ENCODE measurements at regions not wholly inside any gene's neighbourhood (a gene's known extent, or its start where the extent isn't known, plus 50 kb on each side); places are given as distances from the start of the nearest gene placed in this dataset.

DNA sequence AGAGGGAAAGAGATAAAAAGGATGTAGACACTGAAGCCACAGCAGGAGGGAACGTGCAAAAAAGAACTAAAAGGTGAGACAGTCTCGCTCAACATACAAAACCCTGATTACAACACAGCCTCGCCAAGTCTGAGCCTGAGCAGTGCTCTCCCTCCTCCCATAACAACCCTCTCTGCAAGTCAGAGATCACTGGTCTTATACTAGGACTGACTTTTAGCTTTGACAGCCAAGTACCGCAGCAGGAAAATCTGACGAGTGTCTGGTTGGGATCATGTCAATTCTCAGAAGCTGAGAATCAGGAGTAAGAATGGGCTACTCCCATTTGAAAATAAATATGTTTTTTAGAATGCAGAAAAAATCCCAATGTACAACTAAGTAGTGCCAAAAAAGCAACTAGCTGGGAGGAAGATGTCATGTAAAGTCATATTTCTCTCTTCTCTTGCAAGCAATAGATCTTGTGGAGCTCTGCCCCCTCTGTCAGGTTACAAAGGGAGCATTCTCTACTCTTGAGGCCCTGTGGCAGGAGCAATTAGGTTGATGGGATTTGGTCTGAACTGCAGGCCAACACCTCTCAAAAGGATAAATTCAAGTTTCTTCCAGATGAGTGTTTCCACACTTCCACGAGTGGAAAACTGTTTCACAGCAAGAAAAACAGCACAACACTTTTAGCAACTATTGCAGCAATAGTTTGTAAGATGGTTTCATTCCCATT, 118.9 kb upstream of the COL21A1 start:
- DNase-seq = no peak
- Histone ChIP-seq H3K27me3 (ENCODE audit: control insufficient read depth, insufficient read depth, low read length) (no peaks in the 10 kb centered on the region), H3K36me3 (replicated peaks; ENCODE audit: control insufficient read depth, insufficient read depth, low read length) (no peaks in the 10 kb centered on the region), H3K4me3 (ENCODE audit: insufficient read depth, low read depth, low read length) (no peak overlapping the region)

GRCh38 chr6:56364827-56365339, 117.5 kb upstream of the COL21A1 start:
- Histone ChIP-seq H3K4me3 (ENCODE audit: insufficient read depth, low read depth, low read length) (no peak overlapping the region), H3K27me3 (ENCODE audit: control insufficient read depth, insufficient read depth, low read length) (no peaks in the 10 kb centered on the region), H3K36me3 (replicated peaks; ENCODE audit: control insufficient read depth, insufficient read depth, low read length) (no peaks in the 10 kb centered on the region)
- no peak for DNase-seq

DNA sequence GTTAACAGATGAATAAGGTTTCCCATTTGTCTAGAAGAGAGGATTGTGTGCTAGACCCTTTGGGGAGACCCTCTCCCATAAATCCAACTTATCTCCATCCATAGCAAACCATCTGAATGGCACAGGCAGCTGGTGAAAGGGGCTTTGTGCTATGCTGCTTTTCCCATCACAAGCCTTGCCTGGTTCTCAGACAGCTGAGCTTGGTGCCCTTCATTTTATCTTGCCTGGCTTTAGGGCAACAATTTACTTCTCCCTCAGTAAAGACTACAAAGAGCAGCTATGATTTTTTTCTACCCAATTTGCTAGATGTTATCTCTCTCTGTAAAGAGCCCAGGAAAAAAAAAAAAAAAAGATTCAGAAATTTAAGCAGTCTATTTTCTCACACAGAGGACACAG, 117.0 kb upstream of the COL21A1 start:
- DNase-seq = no peak
- no peak overlapping the region for H3K4me3 ChIP-seq (ENCODE audit: insufficient read depth, low read depth, low read length)

GRCh38 chr6:56363796-56364430, 116.5 kb upstream of the COL21A1 start:
- no peak for DNase-seq
- H3K36me3 ChIP-seq (replicated peaks; ENCODE audit: control insufficient read depth, insufficient read depth, low read length) = no peaks in the 10 kb centered on the region
- H3K27me3 ChIP-seq (ENCODE audit: control insufficient read depth, insufficient read depth, low read length) = no peaks in the 10 kb centered on the region
- H3K4me3 ChIP-seq (ENCODE audit: insufficient read depth, low read depth, low read length) = no peak overlapping the region

More for the DNA sequence above, 117.0 kb upstream of the COL21A1 start:
- Histone ChIP-seq H3K27me3 (ENCODE audit: control insufficient read depth, insufficient read depth, low read length) (no peaks in the 10 kb centered on the region), H3K36me3 (replicated peaks; ENCODE audit: control insufficient read depth, insufficient read depth, low read length) (no peaks in the 10 kb centered on the region)

DNA sequence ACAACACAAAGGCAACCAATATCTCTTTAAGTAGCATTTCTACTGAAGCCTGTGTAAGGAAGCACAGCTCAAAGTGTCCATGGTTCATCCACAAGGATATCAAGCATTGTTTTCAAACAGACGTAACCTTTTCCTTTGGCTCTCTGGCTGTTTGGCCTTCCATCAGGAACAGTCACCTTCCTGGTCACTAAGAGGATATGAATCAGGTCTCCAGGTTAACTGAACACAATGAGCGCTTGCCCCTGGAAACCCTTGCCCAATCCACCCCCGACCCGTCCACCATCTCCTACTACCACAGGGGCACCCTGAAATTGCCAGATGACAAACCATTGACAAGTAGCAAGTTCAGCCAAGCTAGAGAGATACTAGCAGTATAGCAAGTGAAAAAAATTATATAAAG, 114.4 kb upstream of the COL21A1 start:
- no peaks in the 10 kb centered on the region for H3K36me3 ChIP-seq (replicated peaks; ENCODE audit: control insufficient read depth, insufficient read depth, low read length)
- no peaks in the 10 kb centered on the region for H3K27me3 ChIP-seq (ENCODE audit: control insufficient read depth, insufficient read depth, low read length)
- DNase-seq = no peak
- no peak overlapping the region for H3K4me3 ChIP-seq (ENCODE audit: insufficient read depth, low read depth, low read length)

DNA sequence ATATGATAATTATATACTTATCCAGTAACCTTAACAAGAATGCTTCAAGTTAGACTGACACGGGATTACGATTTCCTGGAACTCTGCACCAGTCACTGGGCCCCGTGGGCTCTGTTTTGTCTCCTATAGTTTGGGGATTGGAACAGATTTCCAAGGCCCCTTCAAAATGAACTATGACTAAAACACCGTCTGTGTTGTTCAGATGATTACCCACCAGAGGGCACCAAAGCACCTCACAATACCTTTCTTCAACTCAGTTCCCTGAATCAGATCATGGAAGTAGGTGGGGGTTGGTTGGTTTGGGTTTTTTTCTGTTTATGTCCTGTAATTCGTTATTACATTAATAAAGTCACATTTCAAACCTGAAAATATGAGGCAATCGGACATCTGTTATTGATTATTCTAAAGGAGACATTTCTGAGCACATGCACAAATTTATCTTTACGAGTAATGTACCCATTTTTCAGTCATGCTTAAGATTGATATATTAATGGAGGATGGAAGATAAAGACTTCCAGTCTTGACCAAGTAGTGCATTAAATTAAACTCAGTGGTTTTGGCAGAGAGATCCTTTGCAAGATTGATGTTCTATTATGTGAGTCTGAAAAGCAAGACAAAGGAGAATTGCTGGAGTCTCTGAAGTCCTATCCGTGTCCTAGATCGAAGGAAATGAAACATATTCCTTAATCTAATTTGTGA, 112.0 kb upstream of the COL21A1 start:
- Histone ChIP-seq H3K27me3 (ENCODE audit: control insufficient read depth, insufficient read depth, low read length) (no peaks in the 10 kb centered on the region), H3K4me3 (ENCODE audit: insufficient read depth, low read depth, low read length) (no peak overlapping the region), H3K36me3 (replicated peaks; ENCODE audit: control insufficient read depth, insufficient read depth, low read length) (no peaks in the 10 kb centered on the region)
- peak; percentile 14 for DNase-seq

DNA sequence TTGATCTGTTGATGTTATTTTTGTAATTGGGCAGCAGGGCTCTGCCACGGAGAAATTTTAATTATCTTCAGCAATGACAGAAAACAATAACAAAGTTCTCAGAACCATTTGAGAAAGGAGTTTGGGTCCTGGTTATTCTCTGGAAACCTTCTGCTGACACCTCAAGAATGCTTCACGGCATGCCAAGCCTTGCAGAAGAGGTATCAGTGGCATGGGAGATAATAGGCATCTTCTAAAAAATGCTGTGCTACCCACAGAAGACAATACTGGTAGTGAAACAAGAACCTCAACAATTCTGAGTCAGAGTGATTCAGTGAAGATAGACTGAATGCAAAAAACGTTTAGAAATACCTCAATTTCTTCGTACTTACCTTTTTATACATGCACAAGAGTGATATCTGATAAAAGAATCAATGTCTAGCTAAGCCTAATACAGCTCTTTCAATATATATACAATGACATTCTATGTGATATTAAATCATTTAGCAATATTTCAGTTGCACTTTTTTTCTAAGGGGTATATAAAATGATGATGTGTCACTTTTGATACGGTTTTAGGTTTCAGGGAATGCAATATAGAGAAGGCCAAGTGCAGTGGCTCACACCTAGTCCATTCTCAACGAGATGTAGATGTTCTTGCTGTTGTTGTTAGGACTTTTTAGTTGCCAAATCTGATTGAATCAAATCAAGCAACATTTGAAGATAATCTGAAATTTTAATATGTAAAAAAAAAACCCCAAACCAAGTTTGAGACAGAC, 110.4 kb upstream of the COL21A1 start:
- H3K4me3 ChIP-seq (ENCODE audit: insufficient read depth, low read depth, low read length) = no peak overlapping the region
- no peak for DNase-seq
- H3K36me3 ChIP-seq (replicated peaks; ENCODE audit: control insufficient read depth, insufficient read depth, low read length) = no peaks in the 10 kb centered on the region
- H3K27me3 ChIP-seq (ENCODE audit: control insufficient read depth, insufficient read depth, low read length) = no peaks in the 10 kb centered on the region

- DNase-seq = no peak
- Histone ChIP-seq H3K27me3 (ENCODE audit: control insufficient read depth, insufficient read depth, low read length) (no peaks in the 10 kb centered on the region), H3K36me3 (replicated peaks; ENCODE audit: control insufficient read depth, insufficient read depth, low read length) (no peaks in the 10 kb centered on the region), H3K4me3 (ENCODE audit: insufficient read depth, low read depth, low read length) (no peak overlapping the region)
Measured at GRCh38 chr6:56356426-56356825, 109.0 kb upstream of the COL21A1 start.

DNA sequence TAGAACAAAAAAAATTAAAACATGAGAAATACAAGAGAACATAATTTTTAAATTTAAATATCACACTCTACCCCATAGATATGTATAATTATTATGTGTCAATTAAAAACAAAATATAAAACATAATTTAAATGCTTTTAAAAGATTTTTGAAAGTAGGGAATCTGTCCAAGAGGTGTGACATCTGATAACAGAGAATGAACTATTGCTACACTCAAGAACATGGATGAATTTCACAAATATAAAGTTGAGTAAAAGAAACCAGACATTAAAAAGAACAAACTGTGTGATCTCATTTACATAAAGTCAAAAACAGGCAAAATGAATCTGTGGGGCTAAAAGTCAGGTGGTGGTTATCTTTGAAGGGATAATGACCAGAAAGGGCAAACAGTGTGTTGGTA, 106.5 kb upstream of the COL21A1 start:
- no peak for DNase-seq
- Histone ChIP-seq H3K27me3 (ENCODE audit: control insufficient read depth, insufficient read depth, low read length) (no peaks in the 10 kb centered on the region), H3K4me3 (ENCODE audit: insufficient read depth, low read depth, low read length) (no peak overlapping the region)

DNA sequence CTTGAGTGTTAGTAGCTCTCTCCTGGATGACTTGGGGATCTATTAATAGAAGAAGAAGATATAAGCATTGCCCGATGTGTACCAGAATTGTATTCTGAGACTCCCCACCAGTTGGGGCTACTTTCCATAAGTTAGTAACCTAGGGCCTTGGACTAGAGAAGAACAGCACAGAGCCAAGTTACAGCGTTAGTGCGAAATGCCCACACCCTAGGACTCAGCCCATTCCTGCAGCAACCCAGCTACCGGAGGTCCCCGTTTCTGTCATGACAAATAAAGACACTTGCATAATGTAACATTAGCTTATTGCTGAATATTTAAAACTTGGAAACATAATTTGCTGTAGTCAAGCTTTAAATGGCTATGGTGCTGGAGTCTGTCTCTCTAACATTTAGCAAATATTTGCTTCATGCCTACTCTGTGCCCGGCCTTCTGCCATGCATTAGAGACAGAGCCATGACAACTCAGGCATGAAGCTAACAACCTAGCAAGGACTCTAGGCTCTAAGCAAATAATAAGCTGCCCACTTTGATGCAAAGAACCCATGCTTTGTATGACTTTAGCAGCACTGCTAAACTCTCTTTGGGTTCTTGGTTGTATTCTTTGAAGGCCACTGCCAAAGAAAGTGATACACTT, 103.4 kb upstream of the COL21A1 start:
- H3K36me3 ChIP-seq (replicated peaks; ENCODE audit: control insufficient read depth, insufficient read depth, low read length) = no peaks in the 10 kb centered on the region
- no peak for DNase-seq
- no peaks in the 10 kb centered on the region for H3K27me3 ChIP-seq (ENCODE audit: control insufficient read depth, insufficient read depth, low read length)

More for the DNA sequence above, 106.5 kb upstream of the COL21A1 start:
- no peaks in the 10 kb centered on the region for H3K36me3 ChIP-seq (replicated peaks; ENCODE audit: control insufficient read depth, insufficient read depth, low read length)

DNA sequence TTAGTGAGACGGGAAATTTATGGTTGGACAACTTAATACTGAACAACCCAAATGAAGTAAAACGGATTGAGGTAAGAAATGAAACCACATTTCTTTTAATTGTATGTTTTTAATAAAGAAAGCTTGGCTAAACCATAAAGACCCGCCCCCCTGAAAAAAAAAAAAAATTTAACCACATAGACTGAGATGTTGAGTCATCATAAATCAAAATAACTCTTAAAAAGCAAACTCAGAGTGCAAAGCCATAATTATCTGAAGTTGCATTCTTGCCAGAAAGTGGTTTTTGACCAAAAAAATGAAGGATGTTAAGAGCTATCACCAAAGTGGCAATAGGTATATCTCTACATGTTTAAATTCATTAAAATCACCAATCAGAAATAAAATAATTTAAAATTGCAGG, 101.8 kb upstream of the COL21A1 start:
- Histone ChIP-seq H3K36me3 (replicated peaks; ENCODE audit: control insufficient read depth, insufficient read depth, low read length) (no peaks in the 10 kb centered on the region), H3K4me3 (ENCODE audit: insufficient read depth, low read depth, low read length) (no peak overlapping the region), H3K27me3 (ENCODE audit: control insufficient read depth, insufficient read depth, low read length) (no peaks in the 10 kb centered on the region)
- DNase-seq = no peak

More for the DNA sequence above, 103.4 kb upstream of the COL21A1 start:
- no peak overlapping the region for H3K4me3 ChIP-seq (ENCODE audit: insufficient read depth, low read depth, low read length)

- H3K4me3 ChIP-seq (ENCODE audit: insufficient read depth, low read depth, low read length) = no peak overlapping the region
- no peaks in the 10 kb centered on the region for H3K27me3 ChIP-seq (ENCODE audit: control insufficient read depth, insufficient read depth, low read length)
- no peak for DNase-seq
- H3K36me3 ChIP-seq (replicated peaks; ENCODE audit: control insufficient read depth, insufficient read depth, low read length) = no peaks in the 10 kb centered on the region
Measured at GRCh38 chr6:56348578-56348977, 101.2 kb upstream of the COL21A1 start.

- no peak for DNase-seq
- Histone ChIP-seq H3K27me3 (ENCODE audit: control insufficient read depth, insufficient read depth, low read length) (no peaks in the 10 kb centered on the region), H3K36me3 (replicated peaks; ENCODE audit: control insufficient read depth, insufficient read depth, low read length) (no peaks in the 10 kb centered on the region), H3K4me3 (ENCODE audit: insufficient read depth, low read depth, low read length) (no peak overlapping the region)
Measured at GRCh38 chr6:56347526-56347925, 100.1 kb upstream of the COL21A1 start.

DNA sequence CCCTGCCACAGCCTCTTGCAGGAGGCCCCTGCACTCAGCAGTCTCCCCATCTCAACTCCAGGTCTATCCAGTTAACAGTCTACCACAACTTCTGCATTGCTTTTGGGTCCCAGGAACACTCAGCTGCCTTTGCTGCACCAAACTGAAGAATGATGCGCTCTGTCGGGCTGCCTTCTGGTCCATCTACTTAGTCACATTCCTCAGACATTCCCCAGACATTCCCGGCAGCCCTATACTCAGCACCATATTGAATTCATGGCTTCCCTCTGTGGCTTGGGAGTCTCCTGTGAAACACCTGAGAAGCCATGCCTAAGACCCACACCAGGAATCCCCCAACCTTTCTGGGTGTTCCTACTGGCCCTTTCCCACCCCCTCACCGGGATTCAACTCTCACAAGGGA, 99.6 kb upstream of the COL21A1 start:
- Histone ChIP-seq H3K36me3 (replicated peaks; ENCODE audit: control insufficient read depth, insufficient read depth, low read length) (no peaks in the 10 kb centered on the region), H3K4me3 (ENCODE audit: insufficient read depth, low read depth, low read length) (no peak overlapping the region), H3K27me3 (ENCODE audit: control insufficient read depth, insufficient read depth, low read length) (no peaks in the 10 kb centered on the region)
- no peak for DNase-seq
